HG02588 (cell line): ENCODE measurements at regions not wholly inside any gene's neighbourhood (a gene's known extent, or its start where the extent isn't known, plus 50 kb on each side); places are given as distances from the start of the nearest gene placed in this dataset.

Experiments used
- ATAC-seq: cut with Tn5 transposase; IDR thresholded peaks from one replicate; pipeline ENCODE4 v1.9.1; 2021; ENCODE audit warnings: mild to moderate bottlenecking, moderate library complexity; ENCODE audit not compliant: unreplicated experiment

DNA sequence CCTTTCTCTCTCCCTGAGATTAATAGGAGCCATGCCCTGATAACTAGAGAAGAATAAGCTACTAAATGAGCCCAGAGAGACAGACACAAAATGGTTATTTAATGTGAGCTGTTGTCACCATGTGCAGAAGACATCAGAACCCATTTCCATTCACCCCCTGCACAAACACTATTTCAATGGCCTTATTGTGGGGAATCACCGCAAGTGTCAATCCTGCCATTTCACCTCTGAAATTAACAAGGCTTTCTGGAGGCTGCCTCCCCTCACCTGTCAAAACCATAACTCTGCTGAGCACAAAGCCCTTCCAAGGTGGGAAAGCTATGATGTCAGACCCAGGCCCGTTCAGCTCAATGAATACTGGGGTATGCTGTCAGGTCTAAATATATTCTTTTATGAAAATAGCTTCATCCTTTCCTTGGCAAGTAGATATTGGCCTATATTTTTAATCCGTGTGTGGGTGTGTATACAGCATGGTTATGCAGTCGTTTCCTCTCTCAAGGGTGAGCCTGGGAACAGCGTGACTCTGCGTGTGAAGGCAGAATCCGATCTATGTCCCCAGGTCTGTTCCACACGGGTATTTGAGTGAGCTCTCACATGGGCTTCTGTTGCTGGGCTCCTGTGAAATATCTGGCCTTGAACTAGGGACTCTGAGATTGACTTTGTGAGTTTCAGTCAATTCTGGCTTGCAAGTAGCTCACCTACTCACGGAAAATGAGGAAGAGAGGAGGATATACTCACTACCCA lies 266.3 kb downstream of the FBXW7 start:
- ATAC-seq: no peak

GRCh38 chr4:152267811-152268210 lies 268.1 kb downstream of the FBXW7 start:
- no peak for ATAC-seq

DNA sequence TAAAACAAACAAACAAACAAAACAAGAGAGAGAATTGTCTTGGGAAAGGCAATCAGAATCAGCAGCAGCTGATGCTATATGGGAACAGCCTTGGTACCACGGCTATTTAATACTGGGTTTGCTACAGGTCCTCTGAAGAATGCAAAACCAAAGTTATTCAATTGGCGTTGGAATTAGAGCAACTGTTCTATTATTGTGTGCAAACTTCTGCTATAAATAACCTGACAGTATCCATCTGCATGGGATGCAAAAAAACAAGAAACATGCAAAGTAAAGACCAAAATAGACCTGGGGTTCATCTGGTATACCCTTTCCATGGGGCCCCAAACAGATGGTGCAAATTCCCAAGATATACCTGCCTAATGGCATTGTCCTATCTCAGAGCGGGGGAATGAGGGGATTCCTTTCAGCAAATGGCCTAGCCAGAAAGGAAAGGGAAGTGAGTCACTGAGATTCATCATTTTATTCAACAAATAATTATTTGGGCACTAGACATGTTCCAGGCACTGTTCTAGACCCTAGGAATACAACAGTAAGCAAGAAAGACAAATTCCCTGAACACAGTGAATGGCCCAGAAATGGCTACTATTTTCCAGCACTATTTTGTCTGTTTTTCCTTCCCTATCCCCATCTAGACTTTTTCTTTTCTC lies 268.9 kb downstream of the FBXW7 start:
- no peak for ATAC-seq

DNA sequence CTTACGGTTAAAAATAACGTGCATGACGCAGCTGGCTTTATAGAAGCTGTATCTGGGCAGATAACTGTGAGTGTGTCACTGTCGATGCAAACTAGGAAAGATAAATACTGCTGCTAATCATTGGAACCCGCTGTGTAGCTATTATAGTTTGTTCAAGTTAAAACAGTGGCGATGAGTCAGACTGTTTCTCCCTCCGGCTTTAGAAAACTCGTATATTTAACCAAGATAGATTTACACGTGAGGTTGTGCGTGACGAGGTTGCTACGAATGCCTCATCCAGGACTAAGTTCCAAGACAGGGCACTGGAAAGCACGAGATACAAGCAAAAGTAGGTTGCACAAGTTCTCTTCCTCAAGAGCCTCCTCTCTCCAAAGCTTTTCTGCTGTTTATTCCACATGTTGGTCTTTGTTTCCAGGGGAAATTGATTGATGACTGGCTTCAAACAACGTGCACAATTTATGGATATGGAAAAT lies 270.7 kb downstream of the FBXW7 start:
- no peak for ATAC-seq

- no peak for ATAC-seq
Observed at GRCh38 chr4:152264106-152264505, 271.8 kb downstream of the FBXW7 start.

DNA sequence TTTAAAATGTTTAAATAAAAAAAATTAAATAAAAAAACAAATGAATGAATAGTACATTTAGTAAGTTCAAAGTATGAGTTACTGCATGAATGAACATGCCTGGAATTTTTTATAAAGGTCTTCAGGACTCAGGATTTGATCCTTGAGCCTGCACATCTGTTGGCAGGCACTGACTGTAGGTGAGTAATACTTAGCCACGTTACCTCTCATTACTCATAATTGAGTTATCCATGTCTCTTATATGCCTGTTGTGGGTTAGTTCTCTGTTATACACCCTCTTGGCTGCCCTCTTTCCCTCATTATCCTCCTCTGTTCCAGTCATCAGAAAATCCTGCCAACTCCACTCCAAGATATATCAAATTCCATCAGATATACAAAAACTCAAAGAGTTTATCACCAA lies 276.0 kb downstream of the FBXW7 start:
- ATAC-seq: no peak

DNA sequence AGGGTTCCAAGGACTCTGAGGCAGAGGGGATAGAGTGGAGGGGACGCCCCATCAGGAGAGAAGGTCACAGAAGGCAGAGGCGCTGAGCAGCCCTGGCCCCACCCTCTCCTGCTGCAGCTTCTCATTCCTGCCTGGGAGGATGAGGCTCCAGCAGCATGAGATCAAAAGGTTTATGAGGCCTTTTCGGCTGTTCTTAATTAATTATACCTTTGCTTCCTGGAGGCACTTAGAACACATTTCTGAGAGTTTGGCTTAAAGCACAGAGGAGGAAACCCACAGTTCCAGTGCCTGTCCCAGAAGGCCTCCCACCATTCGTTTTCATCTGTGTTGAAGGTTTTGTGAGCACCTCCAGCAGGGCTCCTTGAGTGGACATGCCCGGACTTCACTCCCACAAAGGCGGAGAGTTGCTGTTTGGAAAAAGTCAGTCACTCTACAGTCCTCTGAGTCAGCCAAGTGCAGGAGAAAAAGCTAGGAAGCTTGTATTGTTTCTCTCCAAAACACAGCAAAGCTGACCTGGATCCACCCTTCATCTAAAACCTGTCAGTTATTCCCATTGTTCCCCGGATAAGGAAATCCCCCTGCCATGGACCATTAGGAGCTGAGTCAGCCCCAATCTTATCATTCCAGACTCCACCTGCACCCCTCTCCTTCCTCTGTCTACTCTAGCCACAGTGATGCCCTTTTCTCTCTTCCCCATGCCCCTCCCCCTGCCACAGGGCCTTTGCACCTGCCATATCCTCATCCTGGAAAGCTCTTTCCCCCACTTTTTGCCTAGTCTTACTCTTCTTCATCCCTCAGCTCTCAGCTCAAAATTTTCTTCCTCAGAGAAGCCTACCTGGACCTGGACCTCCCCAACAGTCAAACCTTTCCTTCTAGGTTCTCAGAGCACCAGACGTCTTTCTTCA lies 276.8 kb downstream of the FBXW7 start:
- no peak for ATAC-seq

DNA sequence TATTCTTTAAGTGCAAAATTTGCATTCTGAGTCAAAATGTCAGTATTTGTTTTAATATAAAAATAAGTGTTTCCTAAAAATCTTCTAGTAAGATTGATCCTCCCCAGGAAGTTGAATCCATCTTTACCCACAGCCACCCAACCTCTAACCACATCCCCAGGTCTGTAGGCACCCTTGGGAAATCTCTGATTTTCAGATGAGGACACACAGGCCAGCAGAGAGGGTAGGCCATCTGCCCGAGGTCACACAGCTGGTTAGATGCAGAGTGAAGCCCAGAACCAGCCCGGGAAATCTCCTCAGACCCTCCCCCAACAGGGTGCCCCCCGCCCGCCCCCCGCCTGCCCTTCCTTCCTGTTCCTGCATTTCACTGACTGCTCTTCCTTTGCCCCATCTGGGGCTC lies 277.5 kb downstream of the FBXW7 start:
- ATAC-seq: no peak

DNA sequence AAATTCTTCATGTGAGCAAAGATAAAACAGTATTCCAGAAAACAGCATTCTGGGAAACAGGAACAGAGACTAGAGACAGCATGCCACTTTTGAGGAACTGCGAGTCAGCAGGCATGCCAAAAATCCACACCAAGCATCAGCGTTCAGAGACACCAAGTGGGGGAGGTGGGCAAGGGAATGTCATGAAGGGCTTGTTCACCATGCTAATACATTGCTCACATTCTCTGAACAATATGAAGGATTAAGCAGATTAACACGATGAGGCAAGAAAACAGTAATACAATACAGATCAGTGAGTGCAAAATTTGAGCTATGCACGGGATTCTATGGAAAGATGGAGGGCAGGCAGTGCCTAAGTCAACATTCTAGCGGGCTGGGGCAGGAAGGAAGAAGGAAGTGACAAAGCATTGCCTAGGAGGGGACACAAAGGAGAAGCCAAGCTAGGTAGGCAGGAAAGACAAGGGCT lies 278.3 kb downstream of the FBXW7 start:
- no peak for ATAC-seq

GRCh38 chr4:152256996-152257395 lies 278.9 kb downstream of the FBXW7 start:
- ATAC-seq: no peak

DNA sequence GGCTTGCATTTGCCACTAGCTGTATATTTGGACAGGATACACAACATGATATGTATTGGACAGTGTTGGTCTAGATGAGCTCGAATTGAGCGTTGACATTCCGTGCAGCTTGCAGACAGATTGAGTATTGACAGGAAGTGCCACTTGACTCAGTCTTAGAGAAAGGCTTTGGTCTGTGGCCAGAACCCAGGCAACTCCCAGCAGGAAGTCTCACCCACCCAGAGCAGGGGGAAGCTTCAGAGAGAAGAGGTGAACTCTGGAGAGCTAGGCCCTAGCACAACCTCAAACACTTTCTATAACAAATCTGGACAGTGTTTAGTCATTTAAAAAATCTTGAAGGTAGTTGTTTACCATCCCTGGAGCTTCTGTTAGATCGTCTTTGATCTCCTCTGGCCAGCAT lies 280.5 kb downstream of the FBXW7 start:
- peak; percentile 87 for ATAC-seq

GRCh38 chr4:152248347-152248746 lies 287.5 kb downstream of the FBXW7 start:
- no peak for ATAC-seq

GRCh38 chr4:152247271-152247975 lies 288.5 kb downstream of the FBXW7 start:
- ATAC-seq: no peak

DNA sequence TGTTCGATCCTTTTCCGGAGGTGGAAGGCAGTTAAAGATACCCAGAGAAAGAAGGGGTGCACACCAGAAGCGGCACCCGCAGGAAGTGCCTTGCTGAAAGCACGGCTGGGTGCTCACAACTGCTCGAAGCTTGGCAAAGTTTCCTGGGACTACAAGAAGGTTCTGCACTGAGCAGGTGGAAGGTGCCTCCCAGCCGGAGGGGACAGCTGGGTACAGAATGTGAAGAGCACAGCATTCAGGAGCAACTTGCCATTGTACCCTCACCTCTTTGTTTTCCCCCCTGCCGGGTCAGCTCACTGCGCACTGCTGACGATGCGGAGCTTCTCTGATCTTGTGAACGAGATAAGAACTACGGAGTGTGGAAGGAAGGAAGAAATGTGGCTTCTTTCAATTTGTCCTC lies 289.2 kb downstream of the FBXW7 start:
- ATAC-seq: no peak

- no peak for ATAC-seq
Observed at GRCh38 chr4:152245680-152246079, 290.2 kb downstream of the FBXW7 start.

DNA sequence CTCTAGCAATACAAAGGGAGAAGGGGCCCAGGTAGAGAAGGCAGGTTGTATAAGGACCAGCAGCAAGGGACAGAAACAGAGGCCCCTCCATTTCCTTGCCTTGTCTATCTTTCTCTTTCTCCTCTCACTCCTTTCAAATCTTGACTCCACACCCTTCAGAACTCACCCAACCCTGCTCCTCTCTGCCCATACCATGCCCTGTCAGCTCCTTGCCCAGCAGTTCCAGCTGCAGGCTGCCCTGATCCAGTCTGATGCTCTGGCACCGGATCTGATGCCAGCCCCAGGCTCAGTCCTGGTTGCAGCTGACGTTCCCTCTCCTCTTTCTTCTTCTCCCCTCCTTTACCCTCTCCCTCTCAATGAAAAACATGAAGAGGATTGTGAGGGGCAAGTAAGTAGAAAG lies 291.2 kb downstream of the FBXW7 start:
- ATAC-seq: no peak

- no peak for ATAC-seq
Observed at GRCh38 chr4:152243896-152244595, 291.8 kb downstream of the FBXW7 start.

- ATAC-seq: no peak
Observed at GRCh38 chr4:152243206-152243605, 292.7 kb downstream of the FBXW7 start.

DNA sequence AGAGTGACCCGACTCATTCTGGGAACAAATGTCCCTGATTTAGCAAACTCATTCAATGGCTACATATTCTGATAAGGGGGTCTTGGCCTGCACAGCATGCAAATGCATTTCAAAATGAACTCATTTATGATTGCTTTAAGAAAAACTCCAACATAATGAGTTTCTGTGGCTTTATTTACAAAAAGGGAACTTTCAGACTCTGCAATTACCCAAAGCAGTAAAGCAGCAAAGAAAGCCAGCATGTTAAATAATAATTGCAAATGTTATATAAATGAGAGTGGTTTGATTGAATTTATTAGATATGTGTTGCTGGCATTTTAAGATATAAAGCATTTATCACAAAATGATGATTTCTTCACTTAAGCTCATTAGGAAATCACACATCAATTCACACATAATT lies 295.7 kb downstream of the FBXW7 start:
- no peak for ATAC-seq

- ATAC-seq: no peak
Observed at GRCh38 chr4:152239216-152239615, 296.7 kb downstream of the FBXW7 start.
